K562 (cell line): ENCODE measurements at regions not wholly inside any gene's neighbourhood (a gene's known extent, or its start where the extent isn't known, plus 50 kb on each side); places are given as distances from the start of the nearest gene placed in this dataset.

Experiments used
- BRD9 ChIP-seq: fragments of 450-650 bp; IDR thresholded peaks from 2 replicates; pipeline ENCODE4 v1.6.1; 2018; ENCODE audit warnings: low read depth; ENCODE audit not compliant: partially characterized antibody
- CBFA2T2 ChIP-seq: fragments of 450-650 bp; conservative IDR thresholded peaks from 2 replicates; pipeline ENCODE4 v1.6.1; 2017; ENCODE audit warnings: mild to moderate bottlenecking
- CREBBP ChIP-seq: IDR thresholded peaks from one replicate; pipeline ENCODE4 v1.6.1; 2012; ENCODE audit warnings: low read depth, mild to moderate bottlenecking, control low read depth, inconsistent platforms, low read length
- FOSL1 ChIP-seq: fragments of 200-800 bp; sonication (Bioruptor generic); conservative IDR thresholded peaks from 2 replicates; pipeline ENCODE4 v1.6.1; 2016; ENCODE audit warnings: missing genetic modification characterization, missing compliant biosample characterization
- GTF2A2 ChIP-seq: IDR thresholded peaks from 2 replicates; pipeline ENCODE4 v1.6.1; 2016; ENCODE audit warnings: mild to moderate bottlenecking, missing genetic modification characterization, missing compliant biosample characterization
- MEIS2 ChIP-seq: fragments of 450-650 bp; IDR thresholded peaks from 2 replicates; pipeline ENCODE4 v1.6.1; 2014; ENCODE audit warnings: mild to moderate bottlenecking; ENCODE audit not compliant: partially characterized antibody
- MITF ChIP-seq: IDR thresholded peaks from 2 replicates; pipeline ENCODE4 v1.6.1; 2014; ENCODE audit warnings: antibody characterized with exemption
- NR2F6 ChIP-seq: fragments of 450-650 bp; formaldehyde crosslinking; IDR thresholded peaks from 2 replicates; pipeline ENCODE4 v1.4.0; 2020; ENCODE audit warnings: mild to moderate bottlenecking
- POLR2A ChIP-seq: fragments of 450-650 bp; conservative IDR thresholded peaks from 2 replicates; pipeline ENCODE4 v1.6.1; 2016
- PREB ChIP-seq: sonication (generic); formaldehyde crosslinking; IDR thresholded peaks from 2 replicates; pipeline ENCODE4 v1.8.1; 2023; ENCODE audit warnings: mild to moderate bottlenecking, missing genetic modification reagents
- RCOR1 ChIP-seq, 2 experiments: IDR thresholded peaks; 2 replicates each; pipeline ENCODE4 v1.6.1; 2012; ENCODE audit warnings: low read depth in 2 of 2, low read length in 2 of 2, borderline replicate concordance in 1 of 2, improper control_type of control experiment in 1 of 2
- RNF2 ChIP-seq: sonication (generic); IDR thresholded peaks from 2 replicates; pipeline ENCODE4 v1.6.1; 2016
- ZKSCAN1 ChIP-seq: fragments of 150-350 bp; IDR thresholded peaks from 2 replicates; pipeline ENCODE4 v1.6.1; 2016; ENCODE audit warnings: low read depth, low read length
- ZNF175 ChIP-seq: fragments of 200-800 bp; sonication (Bioruptor generic); IDR thresholded peaks from 2 replicates; pipeline ENCODE4 v1.6.1; 2016; ENCODE audit warnings: low read depth, mild to moderate bottlenecking, missing genetic modification characterization, missing compliant biosample characterization
- ZNF24 ChIP-seq: fragments of 450-650 bp; IDR thresholded peaks from 2 replicates; pipeline ENCODE4 v1.6.1; 2016
- ZNF696 ChIP-seq: fragments of 250-450 bp; sonication (Bioruptor Pico); conservative IDR thresholded peaks from 2 replicates; pipeline ENCODE4 v1.4.0; 2020; ENCODE audit warnings: mild to moderate bottlenecking, moderate library complexity
- TF ChIP-seq, protein P1 (sequence below): sonication (generic); formaldehyde crosslinking; IDR thresholded peaks from 2 replicates; pipeline ENCODE4 v1.8.0; 2023; ENCODE audit warnings: missing genetic modification reagents, mild to moderate bottlenecking, borderline replicate concordance
- TF ChIP-seq, protein P2 (sequence below): sonication (generic); formaldehyde crosslinking; IDR thresholded peaks from 2 replicates; pipeline ENCODE4 v1.8.0; 2023; ENCODE audit warnings: mild to moderate bottlenecking, missing genetic modification reagents

DNA sequence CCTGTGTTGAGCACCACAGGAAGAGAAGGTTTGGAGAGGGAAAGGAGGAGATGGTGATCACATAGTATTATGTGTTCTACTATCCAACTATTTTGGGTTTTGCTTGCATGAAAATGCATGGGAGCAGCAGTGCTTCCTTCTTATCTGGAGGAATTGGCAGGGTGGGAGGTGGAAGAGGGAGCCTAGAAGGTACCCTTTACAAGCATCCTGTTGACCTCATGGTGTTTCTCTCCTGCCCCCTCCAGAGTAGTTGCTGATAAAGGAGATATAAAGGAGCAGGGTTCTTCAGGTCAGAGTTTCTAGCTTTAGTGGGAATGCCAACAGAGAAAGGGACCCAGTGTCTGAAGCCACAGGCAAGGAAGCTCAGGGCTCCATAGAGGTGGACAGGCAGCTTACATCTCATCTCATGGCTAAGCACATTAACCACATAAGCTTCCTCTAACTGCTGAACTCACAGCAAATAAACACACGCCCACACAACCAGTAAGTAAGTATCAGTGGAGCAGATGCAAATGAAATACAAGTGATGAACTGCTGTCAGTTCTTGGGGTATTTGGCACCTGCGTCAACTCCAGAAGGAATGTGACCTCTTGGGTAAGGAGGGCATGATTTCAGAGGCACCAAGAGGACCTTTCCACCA, 174.2 kb upstream of the SLC38A2 start (continued):
- TF ChIP-seq FOSL1 (tag) (peak; percentile 36), MITF (no peak), CREBBP (no peak), MEIS2 (peak; percentile 67), CBFA2T2 (peak; percentile 19; the same call in 1 of the 2 replicates), ZKSCAN1 (no peak), BRD9 (no peak), PREB (CRISPR knock-in tag) (no peak), GTF2A2 (tag) (no peak), POLR2A (no peak), NR2F6 (CRISPR knock-in tag) (no peak), ZNF24 (no peak), ZNF696 (CRISPR knock-in tag) (no peak), RCOR1 (IDR thresholded peaks at IDR 0.05; ENCODE audit: borderline replicate concordance in 1 of 2, low read depth in 2 of 2, low read length in 2 of 2) (0 out of 4 replicates have a peak, but pooled peaks of 1 of the 2 experiments have one; percentile 44), RNF2 (peak; percentile 51; the same call in 1 of the 2 replicates), ZNF175 (CRISPR knock-in tag) (0 out of 2 replicates have a peak, but pooled peaks have one; percentile 13)
- TF ChIP-seq, protein P1, sequence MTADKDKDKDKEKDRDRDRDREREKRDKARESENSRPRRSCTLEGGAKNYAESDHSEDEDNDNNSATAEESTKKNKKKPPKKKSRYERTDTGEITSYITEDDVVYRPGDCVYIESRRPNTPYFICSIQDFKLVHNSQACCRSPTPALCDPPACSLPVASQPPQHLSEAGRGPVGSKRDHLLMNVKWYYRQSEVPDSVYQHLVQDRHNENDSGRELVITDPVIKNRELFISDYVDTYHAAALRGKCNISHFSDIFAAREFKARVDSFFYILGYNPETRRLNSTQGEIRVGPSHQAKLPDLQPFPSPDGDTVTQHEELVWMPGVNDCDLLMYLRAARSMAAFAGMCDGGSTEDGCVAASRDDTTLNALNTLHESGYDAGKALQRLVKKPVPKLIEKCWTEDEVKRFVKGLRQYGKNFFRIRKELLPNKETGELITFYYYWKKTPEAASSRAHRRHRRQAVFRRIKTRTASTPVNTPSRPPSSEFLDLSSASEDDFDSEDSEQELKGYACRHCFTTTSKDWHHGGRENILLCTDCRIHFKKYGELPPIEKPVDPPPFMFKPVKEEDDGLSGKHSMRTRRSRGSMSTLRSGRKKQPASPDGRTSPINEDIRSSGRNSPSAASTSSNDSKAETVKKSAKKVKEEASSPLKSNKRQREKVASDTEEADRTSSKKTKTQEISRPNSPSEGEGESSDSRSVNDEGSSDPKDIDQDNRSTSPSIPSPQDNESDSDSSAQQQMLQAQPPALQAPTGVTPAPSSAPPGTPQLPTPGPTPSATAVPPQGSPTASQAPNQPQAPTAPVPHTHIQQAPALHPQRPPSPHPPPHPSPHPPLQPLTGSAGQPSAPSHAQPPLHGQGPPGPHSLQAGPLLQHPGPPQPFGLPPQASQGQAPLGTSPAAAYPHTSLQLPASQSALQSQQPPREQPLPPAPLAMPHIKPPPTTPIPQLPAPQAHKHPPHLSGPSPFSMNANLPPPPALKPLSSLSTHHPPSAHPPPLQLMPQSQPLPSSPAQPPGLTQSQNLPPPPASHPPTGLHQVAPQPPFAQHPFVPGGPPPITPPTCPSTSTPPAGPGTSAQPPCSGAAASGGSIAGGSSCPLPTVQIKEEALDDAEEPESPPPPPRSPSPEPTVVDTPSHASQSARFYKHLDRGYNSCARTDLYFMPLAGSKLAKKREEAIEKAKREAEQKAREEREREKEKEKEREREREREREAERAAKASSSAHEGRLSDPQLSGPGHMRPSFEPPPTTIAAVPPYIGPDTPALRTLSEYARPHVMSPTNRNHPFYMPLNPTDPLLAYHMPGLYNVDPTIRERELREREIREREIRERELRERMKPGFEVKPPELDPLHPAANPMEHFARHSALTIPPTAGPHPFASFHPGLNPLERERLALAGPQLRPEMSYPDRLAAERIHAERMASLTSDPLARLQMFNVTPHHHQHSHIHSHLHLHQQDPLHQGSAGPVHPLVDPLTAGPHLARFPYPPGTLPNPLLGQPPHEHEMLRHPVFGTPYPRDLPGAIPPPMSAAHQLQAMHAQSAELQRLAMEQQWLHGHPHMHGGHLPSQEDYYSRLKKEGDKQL (CRISPR knock-in tag): no peak
- TF ChIP-seq, protein P2, sequence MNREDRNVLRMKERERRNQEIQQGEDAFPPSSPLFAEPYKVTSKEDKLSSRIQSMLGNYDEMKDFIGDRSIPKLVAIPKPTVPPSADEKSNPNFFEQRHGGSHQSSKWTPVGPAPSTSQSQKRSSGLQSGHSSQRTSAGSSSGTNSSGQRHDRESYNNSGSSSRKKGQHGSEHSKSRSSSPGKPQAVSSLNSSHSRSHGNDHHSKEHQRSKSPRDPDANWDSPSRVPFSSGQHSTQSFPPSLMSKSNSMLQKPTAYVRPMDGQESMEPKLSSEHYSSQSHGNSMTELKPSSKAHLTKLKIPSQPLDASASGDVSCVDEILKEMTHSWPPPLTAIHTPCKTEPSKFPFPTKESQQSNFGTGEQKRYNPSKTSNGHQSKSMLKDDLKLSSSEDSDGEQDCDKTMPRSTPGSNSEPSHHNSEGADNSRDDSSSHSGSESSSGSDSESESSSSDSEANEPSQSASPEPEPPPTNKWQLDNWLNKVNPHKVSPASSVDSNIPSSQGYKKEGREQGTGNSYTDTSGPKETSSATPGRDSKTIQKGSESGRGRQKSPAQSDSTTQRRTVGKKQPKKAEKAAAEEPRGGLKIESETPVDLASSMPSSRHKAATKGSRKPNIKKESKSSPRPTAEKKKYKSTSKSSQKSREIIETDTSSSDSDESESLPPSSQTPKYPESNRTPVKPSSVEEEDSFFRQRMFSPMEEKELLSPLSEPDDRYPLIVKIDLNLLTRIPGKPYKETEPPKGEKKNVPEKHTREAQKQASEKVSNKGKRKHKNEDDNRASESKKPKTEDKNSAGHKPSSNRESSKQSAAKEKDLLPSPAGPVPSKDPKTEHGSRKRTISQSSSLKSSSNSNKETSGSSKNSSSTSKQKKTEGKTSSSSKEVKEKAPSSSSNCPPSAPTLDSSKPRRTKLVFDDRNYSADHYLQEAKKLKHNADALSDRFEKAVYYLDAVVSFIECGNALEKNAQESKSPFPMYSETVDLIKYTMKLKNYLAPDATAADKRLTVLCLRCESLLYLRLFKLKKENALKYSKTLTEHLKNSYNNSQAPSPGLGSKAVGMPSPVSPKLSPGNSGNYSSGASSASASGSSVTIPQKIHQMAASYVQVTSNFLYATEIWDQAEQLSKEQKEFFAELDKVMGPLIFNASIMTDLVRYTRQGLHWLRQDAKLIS (CRISPR knock-in tag): no peak
